ENCODE measurements at regions not wholly inside any gene's neighbourhood (a gene's known extent, or its start where the extent isn't known, plus 50 kb on each side); places are given as distances from the start of the nearest gene placed in this dataset.
"Not testable (repeated sequence)": the region's sequence is repeated elsewhere in the genome, so short reads cannot be mapped to it uniquely, and the experiment has no call there.

- DNase-seq (ENCODE audit: low read depth): no peak
Observed at GRCh38 chr22:23380911-23381310, 199.2 kb downstream of the IGLL1 start.

DNA sequence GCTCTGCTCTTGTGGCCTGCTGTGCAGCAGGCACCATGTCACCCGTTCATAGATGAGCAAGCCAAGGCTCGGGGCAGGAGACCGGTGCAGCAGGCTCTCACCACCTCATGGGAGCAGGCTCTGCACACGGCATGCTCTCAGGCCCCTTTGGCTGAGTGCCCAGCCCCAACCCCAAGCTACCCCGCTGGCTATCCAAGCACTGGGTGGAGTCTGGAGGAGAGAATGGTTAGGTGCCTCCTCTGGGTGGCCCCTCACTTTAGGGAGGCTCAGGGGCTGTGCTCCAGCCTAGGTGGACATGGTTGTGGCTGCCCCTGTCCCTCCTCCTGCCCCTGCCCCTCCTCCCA is 199.9 kb downstream of the IGLL1 start:
- DNase-seq (ENCODE audit: low read depth): no peak

- not testable (repeated sequence) for DNase-seq (ENCODE audit: low read depth)
Observed at GRCh38 chr22:23379540-23380229, 199.4 kb downstream of the BCR start.

- no peak for DNase-seq (ENCODE audit: low read depth)
Observed at GRCh38 chr22:23377767-23378166, 197.5 kb downstream of the BCR start.

DNA sequence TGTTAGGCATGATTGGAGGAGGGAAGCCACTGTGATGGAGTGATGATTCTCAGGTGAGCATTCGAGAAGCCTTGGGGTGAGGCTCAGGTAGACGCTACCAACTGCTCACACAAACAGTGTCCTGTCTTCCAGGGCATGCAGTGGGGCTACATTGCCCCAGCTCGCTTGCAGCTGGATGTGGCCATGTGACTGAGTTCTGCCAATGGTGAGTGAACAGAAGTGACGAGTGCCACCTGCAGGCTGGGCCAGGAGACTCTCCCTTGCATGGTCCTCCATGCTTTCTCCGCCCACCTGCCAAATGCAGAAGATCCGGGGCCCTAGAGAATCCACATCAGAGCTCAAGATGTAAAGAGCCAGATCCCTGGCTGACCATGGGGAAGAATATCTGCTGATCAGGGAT is 195.9 kb downstream of the BCR start:
- no peak for DNase-seq (ENCODE audit: low read depth)

GRCh38 chr22:23375031-23375827 is 194.9 kb downstream of the BCR start:
- no peak for DNase-seq (ENCODE audit: low read depth)

DNA sequence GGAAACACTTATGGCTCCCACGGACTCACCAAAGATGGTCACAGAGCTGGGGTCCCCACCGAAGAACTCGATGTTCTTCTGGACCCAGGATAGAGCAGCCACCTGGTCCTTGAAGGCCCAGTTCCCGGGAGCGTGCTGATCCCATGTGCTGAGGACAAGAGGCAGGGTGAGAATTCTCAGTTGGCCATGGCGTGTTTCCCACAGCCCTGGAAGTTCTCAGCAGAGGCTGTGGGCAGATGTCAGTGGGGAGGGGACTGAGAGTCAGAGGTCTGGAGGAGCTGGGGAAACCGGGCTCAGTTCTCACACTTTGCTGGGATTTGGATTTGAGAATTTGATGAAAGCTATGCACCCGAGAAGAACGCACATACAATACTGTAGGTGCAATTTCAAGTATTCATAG is 193.3 kb downstream of the BCR start:
- DNase-seq (ENCODE audit: low read depth): no peak

- no peak for DNase-seq (ENCODE audit: low read depth)
Observed at GRCh38 chr22:23370251-23370650, 189.9 kb downstream of the BCR start.

- no peak for DNase-seq (ENCODE audit: low read depth)
Observed at GRCh38 chr22:23369054-23369685, 188.9 kb downstream of the BCR start.

All from GM04504 (cell line).